Heart right ventricle (tissue), 16 donors: ENCODE measurements at regions not wholly inside any gene's neighbourhood (a gene's known extent, or its start where the extent isn't known, plus 50 kb on each side); places are given as distances from the start of the nearest gene placed in this dataset.
"Not testable (repeated sequence)": the region's sequence is repeated elsewhere in the genome, so short reads cannot be mapped to it uniquely, and the experiment has no call there.

Experiments
- ATAC-seq, 8 donors: fragments of 200-7000 bp; cut with Tn5 transposase; one replicate each; pipeline ENCODE4 v1.9.1; 2020; ENCODE audit warnings: mild to moderate bottlenecking in 8 of 8, moderate library complexity in 8 of 8, moderate number of reproducible peaks in 1 of 8
- DNase-seq, 2 donors: peaks; one replicate each; pipeline ENCODE4 v3.0.0-alpha.2; 2020
- H3K27ac ChIP-seq, 10 donors: fragments of 200-600 bp; sonication (generic) in 2 of 10; one replicate each; pipeline versions ENCODE4 v1.5.0 to v1.8.0; 2020 to 2022; ENCODE audit warnings: mild to moderate bottlenecking in 3 of 10
- H3K27me3 ChIP-seq, 7 donors: fragments of 200-600 bp; one replicate each; pipeline ENCODE4 v1.8.0; 2021 to 2022; ENCODE audit warnings: mild to moderate bottlenecking in 2 of 7
- H3K36me3 ChIP-seq, 9 donors: fragments of 200-600 bp; sonication (generic) in 1 of 9; one replicate each; pipeline versions ENCODE4 v1.5.0 to v1.8.0; 2020 to 2022; ENCODE audit warnings: mild to moderate bottlenecking in 2 of 9
- H3K4me1 ChIP-seq, 9 donors: fragments of 200-600 bp; sonication (generic) in 1 of 9; one replicate each; pipeline versions ENCODE4 v1.5.0 to v1.8.0; 2020 to 2022; ENCODE audit warnings: mild to moderate bottlenecking in 4 of 9
- H3K4me3 ChIP-seq, 10 donors: fragments of 200-600 bp; sonication (generic) in 2 of 10; one replicate each; pipeline versions ENCODE4 v1.5.0 to v1.8.0; 2020 to 2022; ENCODE audit warnings: mild to moderate bottlenecking in 7 of 10, moderate library complexity in 2 of 10
- H3K9me3 ChIP-seq, 11 donors: fragments of 200-600 bp in 10 of 11; sonication (generic) in 2 of 11; one replicate each; pipeline versions ENCODE4 v1.5.0 to v1.8.0; 2013 to 2022; ENCODE audit warnings: mild to moderate bottlenecking in 2 of 11, control low read depth in 1 of 11, moderate library complexity in 1 of 11
- WGBS, 2 donors: extraction: QIAGEN DNeasy Blood & Tissue Kit; methylation state at CpG; one replicate each; pipeline ENCODE4 v1.1.7; 2013; ENCODE audit warnings: inconsistent platforms in 1 of 2; 5-methylcytosine and 5-hydroxymethylcytosine counted together
- intact Hi-C, 10 donors: fragments of 100-400 bp; cut with DNase I; formaldehyde crosslinking; loops; one replicate each; pipeline versions ENCODE4 v1.11.1 to v1.14.2; 2022
- TF ChIP-seq, protein P1 (sequence below), 9 donors: fragments of 200-600 bp; sonication (generic) in 2 of 9; IDR thresholded peaks; one replicate each; pipeline versions ENCODE4 v1.5.0 to v1.8.0; 2021 to 2022; ENCODE audit warnings: antibody characterized with exemption in 9 of 9, mild to moderate bottlenecking in 5 of 9, moderate library complexity in 1 of 9
- donor health status: Arrhythmogenic right ventricular cardiomyopathy.
- donor health status: ischemic (EF 13 %, LVEDD 7.1; RV severe dilation, severe dysfunction).
- donor health status: healthy with polysubstance abuse.
- donor health status: DM: no; HTN: yes; CAD: no.
- donor health status: DM: no; HTN: no; CAD: no.
- donor health status: ischemic (EF 25% LVEDD 6.9; RV normal size, moderate dysfunction).
- donor health status: ischemic (EF 25% LVEDD 5.7; RV mildly dilated, moderate dysfunction).
- donor health status: healthy.
- donor health status: DM: yes; HTN: yes; CAD: no.
- donor health status: Ischemic cardiomyopathy.
- donor health status: ischemic (EF 35%, LVEDD 5.7; RV mildly dilated, moderate dysfunction).
- donor health status: nonischemic (EF 11% LVEDD 7.7; RV severe dilation, severe dysfunction).
- donor health status: DM: yes; HTN: yes; CAD: no.
- donor health status: PGD.
- donor health status: ischemic (EF 29% LVEDD 5.4; RV normal size, mild dysfunction).
- donor health status: nonischemic (EF 23%, LVEDD 6.1; RV moderate dilation, normal function).

GRCh38 chr4:106530024-106530361, 161.4 kb upstream of the GIMD1 start:
- Histone ChIP-seq H3K9me3 (peaks cover 0 to 4% (median 0%) of the 10 kb centered on the region in 11 donors), H3K27ac (no peak overlapping the region), H3K27me3 (no peaks in the 10 kb centered on the region), H3K4me3 (no peak overlapping the region), H3K4me1 (no peaks in the 10 kb centered on the region), H3K36me3 (no peaks in the 10 kb centered on the region)
- ATAC-seq = no peak
- 74 to 90% methylated on average over 1 of the region's 1 CpG for WGBS, 2 donors
- TF ChIP-seq, protein P1, sequence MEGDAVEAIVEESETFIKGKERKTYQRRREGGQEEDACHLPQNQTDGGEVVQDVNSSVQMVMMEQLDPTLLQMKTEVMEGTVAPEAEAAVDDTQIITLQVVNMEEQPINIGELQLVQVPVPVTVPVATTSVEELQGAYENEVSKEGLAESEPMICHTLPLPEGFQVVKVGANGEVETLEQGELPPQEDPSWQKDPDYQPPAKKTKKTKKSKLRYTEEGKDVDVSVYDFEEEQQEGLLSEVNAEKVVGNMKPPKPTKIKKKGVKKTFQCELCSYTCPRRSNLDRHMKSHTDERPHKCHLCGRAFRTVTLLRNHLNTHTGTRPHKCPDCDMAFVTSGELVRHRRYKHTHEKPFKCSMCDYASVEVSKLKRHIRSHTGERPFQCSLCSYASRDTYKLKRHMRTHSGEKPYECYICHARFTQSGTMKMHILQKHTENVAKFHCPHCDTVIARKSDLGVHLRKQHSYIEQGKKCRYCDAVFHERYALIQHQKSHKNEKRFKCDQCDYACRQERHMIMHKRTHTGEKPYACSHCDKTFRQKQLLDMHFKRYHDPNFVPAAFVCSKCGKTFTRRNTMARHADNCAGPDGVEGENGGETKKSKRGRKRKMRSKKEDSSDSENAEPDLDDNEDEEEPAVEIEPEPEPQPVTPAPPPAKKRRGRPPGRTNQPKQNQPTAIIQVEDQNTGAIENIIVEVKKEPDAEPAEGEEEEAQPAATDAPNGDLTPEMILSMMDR (IDR thresholded peaks at IDR 0.05) = no peak
- no peak for DNase-seq
- intact Hi-C loops = no loop called here

DNA sequence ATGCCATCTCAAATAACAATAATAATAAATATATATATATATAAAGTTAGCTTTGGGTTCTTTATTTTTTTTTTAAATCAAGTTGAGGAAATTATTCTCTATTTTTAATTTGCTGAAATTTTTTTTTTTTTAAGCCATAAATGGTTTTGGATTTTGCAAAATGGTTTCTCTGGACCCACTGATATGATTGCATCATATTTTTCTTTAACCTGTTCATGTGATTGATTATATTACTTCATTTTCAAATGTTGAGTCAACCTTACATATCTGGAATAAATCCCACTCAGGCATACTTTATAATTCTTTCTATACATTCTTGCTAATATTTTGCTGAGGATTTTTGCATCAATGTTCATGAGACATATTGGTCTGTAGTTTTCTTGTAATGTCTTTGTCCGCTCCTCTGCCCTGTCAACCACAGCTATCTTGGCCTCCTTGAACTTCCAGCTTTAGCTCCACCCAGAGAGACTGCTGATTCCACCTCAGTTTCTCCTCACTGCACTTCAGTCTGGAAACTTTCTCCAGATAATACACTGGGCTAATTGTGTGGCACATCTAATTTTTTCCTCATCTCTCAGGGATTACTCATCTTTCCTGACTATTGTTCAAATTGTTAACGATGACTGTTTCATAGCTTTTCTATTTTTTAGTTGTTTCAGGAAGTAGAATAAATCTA, 160.9 kb upstream of the GIMD1 start:
- TF ChIP-seq, protein P1 (IDR thresholded peaks at IDR 0.05) = no peak
- H3K4me3 ChIP-seq = no peak overlapping the region
- peaks cover 0 to 4% (median 0%) of the 10 kb centered on the region in 11 donors for H3K9me3 ChIP-seq
- no peaks in the 10 kb centered on the region for H3K27me3 ChIP-seq
- intact Hi-C loops = no loop called here
- H3K27ac ChIP-seq = no peak overlapping the region
- H3K4me1 ChIP-seq = no peaks in the 10 kb centered on the region
- no peak for DNase-seq
- WGBS, 2 donors = 79 to 81% methylated on average over 2 of the region's 2 CpGs
- no peaks in the 10 kb centered on the region for H3K36me3 ChIP-seq
- ATAC-seq = no peak

DNA sequence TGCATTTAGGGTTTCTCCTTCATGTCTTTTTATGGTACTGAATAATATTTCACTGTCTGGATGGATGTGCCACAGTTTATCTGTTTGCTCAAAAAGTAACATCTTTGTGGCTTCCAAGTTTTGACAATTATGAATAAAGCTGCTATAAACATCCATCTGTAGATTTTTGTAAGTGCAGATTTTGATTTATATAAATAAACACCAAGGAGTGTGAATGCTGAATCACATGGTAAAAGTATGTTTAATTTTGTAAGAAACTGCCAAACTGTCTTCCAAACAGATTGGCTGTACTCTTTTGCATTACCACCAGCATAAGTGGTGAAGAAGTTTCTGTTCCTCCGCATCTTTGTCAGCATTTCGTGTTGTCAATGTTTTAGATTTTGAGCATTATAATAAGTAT, 158.7 kb upstream of the GIMD1 start:
- H3K9me3 ChIP-seq = peaks cover 0 to 4% (median 0%) of the 10 kb centered on the region in 11 donors
- TF ChIP-seq, protein P1 (IDR thresholded peaks at IDR 0.05) = no peak
- H3K27me3 ChIP-seq = no peaks in the 10 kb centered on the region
- H3K36me3 ChIP-seq = no peaks in the 10 kb centered on the region
- DNase-seq (no peak), ATAC-seq (no peak)
- no peak overlapping the region for H3K4me3 ChIP-seq
- WGBS, 2 donors = 94 to 95% methylated on average over 2 of the region's 2 CpGs
- H3K4me1 ChIP-seq = no peaks in the 10 kb centered on the region
- no peak overlapping the region for H3K27ac ChIP-seq
- intact Hi-C loops = no loop called here

- H3K27me3 ChIP-seq, H3K27ac ChIP-seq, H3K36me3 ChIP-seq, H3K4me1 ChIP-seq, intact Hi-C loops, H3K4me3 ChIP-seq, H3K9me3 ChIP-seq, ATAC-seq, DNase-seq: not testable (repeated sequence)
- WGBS, 2 donors = 95 to 97% methylated on average over 27 of the region's 27 CpGs
Measured at GRCh38 chr4:106525425-106525824, 156.8 kb upstream of the GIMD1 start.

GRCh38 chr4:106524772-106525171, 156.2 kb upstream of the GIMD1 start:
- H3K4me1 ChIP-seq = not testable (repeated sequence)

More at GRCh38 chr4:106524772-106525171, 156.2 kb upstream of the GIMD1 start:
- H3K27ac ChIP-seq, H3K4me3 ChIP-seq, DNase-seq, H3K9me3 ChIP-seq, H3K27me3 ChIP-seq, ATAC-seq, H3K36me3 ChIP-seq, intact Hi-C loops: not testable (repeated sequence)
- WGBS, 2 donors = 75 to 78% methylated on average over 8 of the region's 8 CpGs
